ENCODE measurements at regions not wholly inside any gene's neighbourhood (a gene's known extent, or its start where the extent isn't known, plus 50 kb on each side); places are given as distances from the start of the nearest gene placed in this dataset.
A peak's percentile ranks its signal among the peaks of the same experiment; 100 is the strongest.

DNA sequence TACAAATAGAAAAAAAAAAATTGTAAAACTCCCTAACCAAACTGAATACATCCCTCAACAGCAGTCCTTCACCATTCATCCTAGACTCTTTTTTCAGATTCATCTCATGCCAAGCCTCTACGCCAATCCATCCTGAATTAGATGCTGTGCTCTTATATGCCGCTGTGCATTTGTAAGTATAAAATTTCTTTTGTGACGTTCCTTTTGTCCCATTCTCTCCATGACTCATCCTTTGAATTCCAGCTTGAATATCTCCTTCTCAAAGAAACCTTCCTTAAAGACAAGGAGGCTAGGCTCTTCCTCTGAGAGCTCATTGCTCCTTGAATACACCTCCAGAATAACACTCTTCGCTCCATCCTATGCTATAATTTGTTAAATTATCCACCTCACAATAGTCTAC lies 359.2 kb downstream of the RMST start:
- DNase-seq, result no peak
- H3K36me3 ChIP-seq, result no peaks in the 10 kb centered on the region
- H3K27me3 ChIP-seq, result no peaks in the 10 kb centered on the region
- no peak overlapping the region for H3K27ac ChIP-seq
- TF ChIP-seq, protein P1, sequence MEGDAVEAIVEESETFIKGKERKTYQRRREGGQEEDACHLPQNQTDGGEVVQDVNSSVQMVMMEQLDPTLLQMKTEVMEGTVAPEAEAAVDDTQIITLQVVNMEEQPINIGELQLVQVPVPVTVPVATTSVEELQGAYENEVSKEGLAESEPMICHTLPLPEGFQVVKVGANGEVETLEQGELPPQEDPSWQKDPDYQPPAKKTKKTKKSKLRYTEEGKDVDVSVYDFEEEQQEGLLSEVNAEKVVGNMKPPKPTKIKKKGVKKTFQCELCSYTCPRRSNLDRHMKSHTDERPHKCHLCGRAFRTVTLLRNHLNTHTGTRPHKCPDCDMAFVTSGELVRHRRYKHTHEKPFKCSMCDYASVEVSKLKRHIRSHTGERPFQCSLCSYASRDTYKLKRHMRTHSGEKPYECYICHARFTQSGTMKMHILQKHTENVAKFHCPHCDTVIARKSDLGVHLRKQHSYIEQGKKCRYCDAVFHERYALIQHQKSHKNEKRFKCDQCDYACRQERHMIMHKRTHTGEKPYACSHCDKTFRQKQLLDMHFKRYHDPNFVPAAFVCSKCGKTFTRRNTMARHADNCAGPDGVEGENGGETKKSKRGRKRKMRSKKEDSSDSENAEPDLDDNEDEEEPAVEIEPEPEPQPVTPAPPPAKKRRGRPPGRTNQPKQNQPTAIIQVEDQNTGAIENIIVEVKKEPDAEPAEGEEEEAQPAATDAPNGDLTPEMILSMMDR (IDR thresholded peaks at IDR 0.05), result no peak
- H3K9me3 ChIP-seq, result no peaks in the 10 kb centered on the region
- H3K4me1 ChIP-seq, result no peaks in the 10 kb centered on the region
- H3K4me3 ChIP-seq, result no peak overlapping the region
- intact Hi-C loops (cut with DNase I; ENCODE audit: low total_unique reads), result no loop called here

DNA sequence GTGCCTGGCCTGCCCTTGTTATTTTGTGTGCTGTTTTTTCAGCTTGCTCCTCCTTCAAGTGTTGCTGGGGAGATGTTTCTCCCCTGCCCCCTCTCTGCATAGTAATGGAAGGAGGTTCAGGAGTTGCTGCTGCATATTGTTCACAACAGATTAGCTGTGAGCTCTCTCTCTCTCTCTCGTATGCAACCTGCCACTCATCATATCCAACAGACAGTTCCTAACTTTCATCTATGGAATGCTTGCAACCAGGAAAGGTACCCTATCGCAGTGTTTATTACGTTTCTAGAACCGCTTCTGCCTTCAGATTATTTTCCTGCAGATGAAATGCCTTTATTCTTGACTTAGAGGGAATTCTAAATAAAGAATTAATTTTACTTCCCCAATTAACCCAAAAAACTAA lies 372.9 kb downstream of the RMST start:
- no peak overlapping the region for H3K27ac ChIP-seq
- TF ChIP-seq, protein P1 (IDR thresholded peaks at IDR 0.05), result no peak
- no peaks in the 10 kb centered on the region for H3K9me3 ChIP-seq
- H3K4me3 ChIP-seq, result no peak overlapping the region
- no peaks in the 10 kb centered on the region for H3K4me1 ChIP-seq
- intact Hi-C loops (cut with DNase I; ENCODE audit: low total_unique reads), result no loop called here
- no peak for DNase-seq
- H3K36me3 ChIP-seq, result no peaks in the 10 kb centered on the region
- H3K27me3 ChIP-seq, result no peaks in the 10 kb centered on the region

DNA sequence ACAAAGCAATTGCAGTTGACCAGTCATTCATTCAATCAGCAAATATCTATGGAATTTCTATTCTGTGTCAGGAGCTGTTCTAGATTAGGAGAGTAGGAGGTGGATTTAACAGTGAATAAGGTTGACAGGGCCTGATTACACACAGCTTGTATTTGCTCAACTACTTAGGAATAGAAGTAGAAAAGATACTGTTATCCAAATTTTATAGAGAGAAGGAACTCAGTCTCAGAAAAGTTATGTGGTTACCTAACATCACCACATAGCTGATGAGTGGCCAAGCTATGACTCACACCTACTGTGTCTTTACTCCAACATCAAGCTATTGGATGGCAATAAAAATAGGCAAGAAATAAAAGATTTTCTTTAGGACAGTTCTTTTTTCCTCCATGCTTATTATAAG lies 374.8 kb downstream of the RMST start:
- Histone ChIP-seq H3K36me3 (no peaks in the 10 kb centered on the region), H3K9me3 (no peaks in the 10 kb centered on the region), H3K4me3 (no peak overlapping the region), H3K4me1 (no peaks in the 10 kb centered on the region), H3K27ac (no peak overlapping the region), H3K27me3 (no peaks in the 10 kb centered on the region)
- intact Hi-C loops (cut with DNase I; ENCODE audit: low total_unique reads), result no loop called here
- TF ChIP-seq, protein P1 (IDR thresholded peaks at IDR 0.05), result no peak
- DNase-seq, result peak in 1 of 2 donors; percentile 59

DNA sequence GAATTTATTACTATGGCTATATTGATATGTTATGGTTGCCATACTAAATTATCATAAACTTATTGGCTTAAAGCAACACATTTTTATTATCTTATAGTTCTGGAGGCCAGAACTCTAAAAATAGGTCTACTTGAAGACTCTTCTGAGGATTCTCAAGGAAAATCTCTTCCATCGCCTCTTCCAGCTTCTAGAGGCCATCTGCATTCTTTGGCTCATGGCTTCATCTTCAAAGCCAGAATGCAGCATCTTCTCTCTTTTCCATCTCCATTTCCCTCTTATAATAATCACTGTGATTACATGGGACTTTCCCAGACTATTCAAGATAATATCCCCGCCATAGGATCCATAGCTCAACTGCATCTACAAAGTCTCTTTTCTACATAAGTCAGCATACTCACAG lies 385.4 kb downstream of the RMST start:
- Histone ChIP-seq H3K9me3 (no peaks in the 10 kb centered on the region), H3K4me1 (no peaks in the 10 kb centered on the region), H3K27me3 (no peaks in the 10 kb centered on the region), H3K27ac (no peak overlapping the region), H3K36me3 (no peaks in the 10 kb centered on the region), H3K4me3 (no peak overlapping the region)
- TF ChIP-seq, protein P1 (IDR thresholded peaks at IDR 0.05), result no peak
- intact Hi-C loops (cut with DNase I; ENCODE audit: low total_unique reads), result no loop called here
- DNase-seq, result no peak

DNA sequence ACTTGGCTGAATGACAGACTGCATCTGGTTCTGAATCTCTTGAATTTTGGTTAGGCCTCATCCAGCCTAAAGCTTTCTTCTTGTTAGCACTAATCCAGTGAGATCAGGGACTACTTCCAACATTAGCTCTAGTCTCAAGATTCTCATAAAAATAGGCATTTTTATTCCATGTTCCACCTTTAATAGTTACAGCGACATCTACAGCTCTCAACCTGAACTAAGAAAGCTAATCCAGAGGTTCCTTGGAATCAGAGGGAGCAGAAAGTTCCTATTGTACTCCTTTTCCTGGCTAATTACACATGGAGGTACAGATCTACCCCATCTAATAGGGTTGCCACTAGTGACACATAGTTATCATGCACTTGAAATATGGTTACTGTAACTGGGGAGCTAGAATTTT lies 391.9 kb downstream of the RMST start:
- Histone ChIP-seq H3K27ac (no peak overlapping the region), H3K4me3 (no peak overlapping the region), H3K36me3 (no peaks in the 10 kb centered on the region), H3K4me1 (no peaks in the 10 kb centered on the region), H3K27me3 (no peaks in the 10 kb centered on the region), H3K9me3 (no peaks in the 10 kb centered on the region)
- TF ChIP-seq, protein P1 (IDR thresholded peaks at IDR 0.05), result no peak
- DNase-seq, result no peak
- intact Hi-C loops (cut with DNase I; ENCODE audit: low total_unique reads), result no loop called here

DNA sequence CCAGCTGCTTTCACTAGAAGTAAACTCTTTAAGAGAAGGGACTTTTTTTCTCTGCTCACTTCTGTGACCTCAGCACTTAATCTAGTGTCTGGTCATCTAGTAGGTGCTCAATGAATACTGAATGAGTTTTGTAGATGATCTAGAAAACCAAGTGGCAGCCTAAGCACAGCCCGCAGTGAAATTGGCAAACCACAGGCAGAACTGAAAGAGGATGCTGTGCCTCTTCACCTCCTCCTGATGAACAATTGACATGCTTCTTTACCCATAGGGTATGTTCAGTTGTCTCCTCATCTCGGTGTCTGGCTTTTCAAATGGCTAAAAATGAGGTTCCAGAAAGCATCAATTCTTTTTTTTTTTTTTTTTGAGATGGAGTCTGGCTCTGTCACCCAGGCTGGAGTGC lies 399.5 kb downstream of the RMST start:
- Histone ChIP-seq H3K9me3 (no peaks in the 10 kb centered on the region), H3K36me3 (no peaks in the 10 kb centered on the region), H3K4me3 (no peak overlapping the region), H3K27me3 (no peaks in the 10 kb centered on the region), H3K4me1 (no peaks in the 10 kb centered on the region), H3K27ac (no peak overlapping the region)
- DNase-seq, result no peak
- intact Hi-C loops (cut with DNase I; ENCODE audit: low total_unique reads), result no loop called here
- TF ChIP-seq, protein P1 (IDR thresholded peaks at IDR 0.05), result no peak

All from tibial artery (tissue), 4 donors.